ENCODE measurements at regions not wholly inside any gene's neighbourhood (a gene's known extent, or its start where the extent isn't known, plus 50 kb on each side); places are given as distances from the start of the nearest gene placed in this dataset.
"Not testable (repeated sequence)": the region's sequence is repeated elsewhere in the genome, so short reads cannot be mapped to it uniquely, and the experiment has no call there.

GRCh38 chr12:87556985-87557384 lies 472.2 kb downstream of the C12orf50 start:
- no peak for DNase-seq (ENCODE audit: low read depth)

- not testable (repeated sequence) for DNase-seq (ENCODE audit: low read depth)
Observed at GRCh38 chr12:87531213-87531612, 498.0 kb downstream of the C12orf50 start.

- no peak for DNase-seq (ENCODE audit: low read depth)
Observed at GRCh38 chr12:87529413-87529812, 499.8 kb downstream of the C12orf50 start.

GRCh38 chr12:87520968-87521367 lies 508.2 kb downstream of the C12orf50 start:
- DNase-seq (ENCODE audit: low read depth) = no peak

- DNase-seq (ENCODE audit: low read depth) = no peak
Observed at GRCh38 chr12:87518481-87518880, 510.7 kb downstream of the C12orf50 start.

- DNase-seq (ENCODE audit: low read depth) = no peak
Observed at GRCh38 chr12:87518036-87518435, 511.2 kb downstream of the C12orf50 start.

GRCh38 chr12:87513536-87514280 lies 515.5 kb downstream of the C12orf50 start:
- DNase-seq (ENCODE audit: low read depth) = no peak

GRCh38 chr12:87511371-87511770 lies 517.8 kb downstream of the C12orf50 start:
- DNase-seq (ENCODE audit: low read depth) = no peak

GRCh38 chr12:87509237-87509820 lies 519.9 kb downstream of the C12orf50 start:
- no peak for DNase-seq (ENCODE audit: low read depth)

- no peak for DNase-seq (ENCODE audit: low read depth)
Observed at GRCh38 chr12:87491598-87491997, 537.6 kb downstream of the C12orf50 start.

- DNase-seq (ENCODE audit: low read depth) = no peak
Observed at GRCh38 chr12:87491089-87491488, 538.1 kb downstream of the C12orf50 start.

GRCh38 chr12:87469295-87469694 lies 559.9 kb downstream of the C12orf50 start:
- no peak for DNase-seq (ENCODE audit: low read depth)

GRCh38 chr12:87467936-87468335 lies 561.3 kb downstream of the C12orf50 start:
- DNase-seq (ENCODE audit: low read depth) = no peak

GRCh38 chr12:87464565-87464964 lies 564.6 kb downstream of the C12orf50 start:
- DNase-seq (ENCODE audit: low read depth) = no peak

- no peak for DNase-seq (ENCODE audit: low read depth)
Observed at GRCh38 chr12:87444039-87444438, 585.2 kb downstream of the C12orf50 start.

- DNase-seq (ENCODE audit: low read depth) = no peak
Observed at GRCh38 chr12:87441511-87441910, 587.7 kb downstream of the C12orf50 start.

- no peak for DNase-seq (ENCODE audit: low read depth)
Observed at GRCh38 chr12:87439990-87440827, 589.0 kb downstream of the C12orf50 start.

GRCh38 chr12:87430444-87430843 lies 598.8 kb downstream of the C12orf50 start:
- no peak for DNase-seq (ENCODE audit: low read depth)

GRCh38 chr12:87428701-87429277 lies 600.4 kb downstream of the C12orf50 start:
- no peak for DNase-seq (ENCODE audit: low read depth)

GRCh38 chr12:87427770-87428169 lies 601.4 kb downstream of the C12orf50 start:
- DNase-seq (ENCODE audit: low read depth) = no peak

- no peak for DNase-seq (ENCODE audit: low read depth)
Observed at GRCh38 chr12:87425942-87426554, 603.2 kb downstream of the C12orf50 start.

- not testable (repeated sequence) for DNase-seq (ENCODE audit: low read depth)
Observed at GRCh38 chr12:87421233-87421632, 608.0 kb downstream of the C12orf50 start.

All from CMK (cell line).